ENCODE measurements at regions not wholly inside any gene's neighbourhood (a gene's known extent, or its start where the extent isn't known, plus 50 kb on each side); places are given as distances from the start of the nearest gene placed in this dataset.

GRCh38 chr15:61441891-61442290 is 212.8 kb upstream of the RORA start (continued):
- TF ChIP-seq ZBTB40 (IDR thresholded peaks at IDR 0.05) (no peak), ZBTB40 (CRISPR knock-in tag; IDR thresholded peaks at IDR 0.05) (no peak), CTBP1 (IDR thresholded peaks at IDR 0.05; ENCODE audit: borderline replicate concordance) (no peak), CEBPG (CRISPR knock-in tag; IDR thresholded peaks at IDR 0.05) (no peak), CEBPG (tag; conservative IDR thresholded peaks at IDR 0.05 in 1 of 2, IDR thresholded peaks at IDR 0.05 in 1 of 2) (no peak)

All from K562 (cell line).